HL-60 (cell line): ENCODE measurements at regions not wholly inside any gene's neighbourhood (a gene's known extent, or its start where the extent isn't known, plus 50 kb on each side); places are given as distances from the start of the nearest gene placed in this dataset.

Source experiments
- CTCF ChIP-seq: IDR thresholded peaks from one replicate; pipeline ENCODE4 v1.5.1; 2011; ENCODE audit warnings: low read length, control low read depth, inconsistent platforms; ENCODE audit not compliant: insufficient read depth
- SPI1 ChIP-seq: IDR thresholded peaks from 2 replicates; pipeline ENCODE4 v1.6.1; 2012; ENCODE audit warnings: low read depth, mild to moderate bottlenecking, borderline replicate concordance

- no peak for TF ChIP-seq CTCF
- TF ChIP-seq SPI1 = no peak
Observed at GRCh38 chr5:39721394-39721793, 296.6 kb upstream of the DAB2 start.
